Endothelial cell (in vitro differentiated cells): ENCODE measurements at regions not wholly inside any gene's neighbourhood (a gene's known extent, or its start where the extent isn't known, plus 50 kb on each side); places are given as distances from the start of the nearest gene placed in this dataset.

ENCODE experiments used
- DNase-seq: peaks from one replicate; pipeline ENCODE4 v3.0.0; 2021; ENCODE audit warnings: low spot score
- H3K27ac Mint-ChIP-seq: one replicate; pipeline ENCODE4 v1.8.0; 2021; ENCODE audit warnings: mixed read lengths, inconsistent platforms; ENCODE audit not compliant: unreplicated experiment
- H3K27me3 Mint-ChIP-seq: one replicate; pipeline ENCODE4 v1.8.0; 2021; ENCODE audit warnings: mild to moderate bottlenecking, moderate library complexity, mixed read lengths, inconsistent platforms; ENCODE audit not compliant: unreplicated experiment
- H3K36me3 Mint-ChIP-seq: one replicate; pipeline ENCODE4 v1.8.0; 2021; ENCODE audit warnings: mild to moderate bottlenecking, low read depth, mixed read lengths, inconsistent platforms; ENCODE audit not compliant: unreplicated experiment
- H3K4me1 Mint-ChIP-seq: one replicate; pipeline ENCODE4 v1.8.0; 2021; ENCODE audit warnings: mild to moderate bottlenecking, mixed read lengths, inconsistent platforms; ENCODE audit not compliant: unreplicated experiment
- H3K4me3 Mint-ChIP-seq: one replicate; pipeline ENCODE4 v1.8.0; 2021; ENCODE audit warnings: mild to moderate bottlenecking, mixed read lengths, inconsistent platforms; ENCODE audit not compliant: unreplicated experiment
- H3K9me3 Mint-ChIP-seq: one replicate; pipeline ENCODE4 v1.8.0; 2021; ENCODE audit warnings: mixed read lengths, inconsistent platforms; ENCODE audit not compliant: unreplicated experiment
- CTCF ChIP-seq: fragments of 200-600 bp; sonication (generic); IDR thresholded peaks from one replicate; pipeline ENCODE4 v1.5.0; 2021; ENCODE audit warnings: antibody characterized with exemption; ENCODE audit not compliant: unreplicated experiment

GRCh38 chr20:19901226-19901625, 115.9 kb upstream of the NAA20 start:
- H3K27ac Mint-ChIP-seq, result no peak overlapping the region
- H3K36me3 Mint-ChIP-seq, result peaks cover 29% of the 10 kb centered on the region
- H3K4me3 Mint-ChIP-seq, result no peak overlapping the region

DNA sequence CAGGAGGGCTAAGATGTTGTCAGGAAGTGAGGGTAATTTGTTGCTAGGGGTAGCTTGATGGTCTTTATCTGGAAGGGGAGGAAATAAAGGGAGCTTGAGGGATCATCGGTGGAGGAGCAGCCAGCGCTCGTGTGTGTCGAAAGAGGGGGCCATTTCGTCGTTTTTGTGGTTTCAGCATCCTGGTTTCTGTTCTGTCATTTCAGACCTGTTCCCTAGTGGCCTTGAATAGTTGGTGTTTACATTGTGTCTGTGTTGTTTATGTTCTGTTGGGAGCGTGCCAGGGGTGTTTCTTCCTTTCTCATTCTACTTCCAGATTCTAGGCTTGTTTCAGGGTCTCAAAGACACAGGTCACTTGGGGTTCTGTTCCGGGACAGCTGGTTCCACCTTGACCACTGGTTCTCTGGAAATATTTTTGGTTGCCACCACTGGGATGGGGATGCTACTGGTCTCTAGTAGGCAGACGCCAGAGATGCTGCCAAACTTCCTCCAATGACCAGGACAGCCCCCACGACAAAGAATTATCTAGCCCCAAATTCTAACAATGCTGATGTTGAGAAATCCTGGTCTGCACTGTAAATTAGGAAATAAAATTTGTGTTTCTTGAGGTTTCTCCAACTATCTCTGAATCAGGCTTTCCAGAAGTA, 113.9 kb upstream of the NAA20 start:
- H3K27ac Mint-ChIP-seq, result no peak overlapping the region
- H3K27me3 Mint-ChIP-seq, result peaks cover 4% of the 10 kb centered on the region
- H3K36me3 Mint-ChIP-seq, result peaks cover 24% of the 10 kb centered on the region
- TF ChIP-seq CTCF, result no peak
- H3K4me3 Mint-ChIP-seq, result no peak overlapping the region
- peaks cover 11% of the 10 kb centered on the region for H3K9me3 Mint-ChIP-seq
- H3K4me1 Mint-ChIP-seq, result peaks cover 23% of the 10 kb centered on the region
- no peak for DNase-seq

More at GRCh38 chr20:19901226-19901625, 115.9 kb upstream of the NAA20 start:
- peaks cover 8% of the 10 kb centered on the region for H3K4me1 Mint-ChIP-seq
- peaks cover 4% of the 10 kb centered on the region for H3K27me3 Mint-ChIP-seq
- H3K9me3 Mint-ChIP-seq, result peaks cover 11% of the 10 kb centered on the region
- DNase-seq, result no peak
- no peak for TF ChIP-seq CTCF

- no peak for TF ChIP-seq CTCF
- H3K9me3 Mint-ChIP-seq, result no peaks in the 10 kb centered on the region
- H3K36me3 Mint-ChIP-seq, result peaks cover 6% of the 10 kb centered on the region
- H3K27me3 Mint-ChIP-seq, result peaks cover 4% of the 10 kb centered on the region
- no peak overlapping the region for H3K27ac Mint-ChIP-seq
- H3K4me3 Mint-ChIP-seq, result no peak overlapping the region
- no peak for DNase-seq
- H3K4me1 Mint-ChIP-seq, result peaks cover 23% of the 10 kb centered on the region
Measured at GRCh38 chr20:19907326-19908056, 109.7 kb upstream of the NAA20 start.

GRCh38 chr20:19908576-19908975, 108.6 kb upstream of the NAA20 start:
- peaks cover 26% of the 10 kb centered on the region for H3K4me1 Mint-ChIP-seq
- H3K27ac Mint-ChIP-seq, result no peak overlapping the region
- DNase-seq, result no peak
- H3K9me3 Mint-ChIP-seq, result no peaks in the 10 kb centered on the region
- peaks cover 6% of the 10 kb centered on the region for H3K36me3 Mint-ChIP-seq
- H3K27me3 Mint-ChIP-seq, result peaks cover 2% of the 10 kb centered on the region
- no peak overlapping the region for H3K4me3 Mint-ChIP-seq
- no peak for TF ChIP-seq CTCF

- peaks cover 2% of the 10 kb centered on the region for H3K27me3 Mint-ChIP-seq
- no peak for TF ChIP-seq CTCF
- peaks cover 6% of the 10 kb centered on the region for H3K36me3 Mint-ChIP-seq
- no peaks in the 10 kb centered on the region for H3K9me3 Mint-ChIP-seq
- DNase-seq, result no peak
- H3K27ac Mint-ChIP-seq, result no peak overlapping the region
- H3K4me3 Mint-ChIP-seq, result no peak overlapping the region
- peaks cover 33% of the 10 kb centered on the region for H3K4me1 Mint-ChIP-seq
Measured at GRCh38 chr20:19909725-19910124, 107.4 kb upstream of the NAA20 start.
